HG03521 (cell line): ENCODE measurements at regions not wholly inside any gene's neighbourhood (a gene's known extent, or its start where the extent isn't known, plus 50 kb on each side); places are given as distances from the start of the nearest gene placed in this dataset.
"Not testable (repeated sequence)": the region's sequence is repeated elsewhere in the genome, so short reads cannot be mapped to it uniquely, and the experiment has no call there.

Experiments used
- ATAC-seq: cut with Tn5 transposase; IDR thresholded peaks from one replicate; pipeline ENCODE4 v1.9.1; 2021; ENCODE audit warnings: mild to moderate bottlenecking, moderate library complexity; ENCODE audit not compliant: unreplicated experiment

DNA sequence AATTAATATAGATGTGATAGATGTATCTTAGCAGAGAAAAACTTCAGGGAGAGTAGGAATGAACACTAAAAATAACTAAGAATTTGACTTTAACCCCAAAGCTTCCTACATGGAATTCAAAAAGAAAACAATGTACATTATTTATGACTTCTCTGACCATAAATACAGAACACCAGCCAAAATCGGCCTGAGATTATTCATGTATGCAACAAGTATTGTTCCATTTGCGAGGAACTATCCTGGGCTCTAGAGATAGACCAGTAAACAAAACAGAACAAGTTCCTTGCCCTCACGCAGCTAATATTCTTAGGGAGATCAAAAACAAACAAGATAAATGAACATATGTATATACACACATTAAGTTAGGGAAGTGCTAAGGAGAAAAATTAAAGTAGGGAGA lies 432.3 kb upstream of the SOX5 start:
- ATAC-seq: no peak

DNA sequence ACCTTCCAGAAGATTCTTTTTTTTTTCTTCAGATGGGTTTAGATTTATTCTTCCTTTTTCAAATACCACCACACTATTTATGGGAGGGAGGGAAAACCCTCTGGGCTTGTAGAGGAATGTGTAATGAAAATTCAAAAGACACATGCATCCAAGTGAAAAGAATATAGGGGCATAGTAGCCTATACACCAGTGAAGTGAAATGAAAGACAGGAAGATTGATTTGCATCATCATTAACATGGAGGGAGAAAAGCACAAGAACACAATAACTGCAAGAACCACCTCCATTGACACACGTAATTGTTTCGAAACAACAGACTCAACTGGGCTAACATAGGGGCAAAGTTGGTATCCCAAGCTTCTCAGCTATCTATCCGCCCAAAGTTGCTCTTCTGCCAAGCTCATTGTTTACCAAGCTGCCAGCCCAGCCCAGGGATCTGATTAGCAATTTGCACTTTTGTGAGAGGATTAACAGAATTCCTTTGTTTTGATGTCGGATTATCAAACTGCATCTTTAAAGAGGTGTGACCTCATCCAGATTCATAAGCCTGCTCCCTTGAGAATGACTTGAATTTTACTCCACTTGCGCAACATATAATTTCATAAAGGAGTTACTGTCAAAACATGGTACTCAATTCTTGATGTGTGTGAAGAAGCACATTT lies 430.5 kb upstream of the SOX5 start:
- no peak for ATAC-seq

DNA sequence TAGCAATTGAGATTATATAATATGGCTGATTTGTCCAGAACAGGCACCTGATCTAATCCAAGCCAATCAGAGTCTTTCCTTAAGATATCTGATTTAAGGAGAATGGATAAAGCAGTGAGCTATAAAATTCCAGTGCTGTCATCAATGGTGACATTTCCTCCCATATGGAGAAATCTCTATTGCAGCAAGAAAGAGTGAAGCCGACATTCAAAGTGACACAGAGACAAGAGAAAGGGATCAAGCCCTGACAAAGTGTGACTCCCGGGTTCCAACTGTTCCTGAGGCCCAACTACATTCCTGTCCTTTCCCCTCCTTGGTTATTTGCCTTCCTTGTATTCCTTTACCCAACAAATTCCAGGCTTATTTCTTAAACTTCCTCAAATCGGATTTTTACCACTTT lies 430.0 kb upstream of the SOX5 start:
- ATAC-seq: no peak

DNA sequence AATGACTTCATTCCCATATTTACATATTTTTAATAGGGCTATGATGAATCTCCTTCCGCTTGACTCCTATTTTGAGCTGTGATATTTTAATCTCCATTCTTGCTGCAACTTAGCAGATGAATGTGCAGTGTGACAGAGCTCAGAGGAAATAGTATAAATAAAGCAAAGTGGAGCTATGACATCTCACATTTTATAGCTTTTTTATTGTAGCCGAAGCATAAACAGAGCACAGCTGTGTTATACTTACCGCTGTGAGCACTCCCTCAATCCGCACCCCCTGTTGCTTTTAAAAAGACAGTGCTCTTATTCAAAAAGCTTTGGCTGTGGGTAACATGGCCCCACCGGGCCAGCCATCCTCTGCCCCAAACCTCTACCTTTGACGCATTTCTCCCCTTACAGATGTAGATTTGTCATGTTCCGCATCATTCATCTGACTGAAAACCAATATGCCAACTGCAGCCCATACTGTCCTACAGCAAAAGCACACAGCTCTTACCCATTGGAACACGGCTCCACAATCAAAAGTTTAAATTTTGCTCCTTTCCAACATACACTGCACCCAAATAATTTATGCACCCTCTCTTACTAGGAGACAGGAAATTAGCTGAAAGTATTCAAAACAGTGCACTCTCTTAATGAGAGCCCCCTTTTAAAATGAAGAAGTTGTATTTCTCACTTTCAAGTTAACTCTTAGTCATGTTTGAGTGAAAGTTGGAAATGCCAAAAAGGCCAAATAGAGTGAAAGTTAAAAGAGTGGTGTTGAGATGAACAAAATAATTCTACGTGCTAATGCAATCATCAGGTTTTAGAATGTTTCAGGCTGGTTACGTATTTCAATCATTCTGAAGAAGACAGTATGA lies 429.3 kb upstream of the SOX5 start:
- peak; percentile 82 for ATAC-seq

DNA sequence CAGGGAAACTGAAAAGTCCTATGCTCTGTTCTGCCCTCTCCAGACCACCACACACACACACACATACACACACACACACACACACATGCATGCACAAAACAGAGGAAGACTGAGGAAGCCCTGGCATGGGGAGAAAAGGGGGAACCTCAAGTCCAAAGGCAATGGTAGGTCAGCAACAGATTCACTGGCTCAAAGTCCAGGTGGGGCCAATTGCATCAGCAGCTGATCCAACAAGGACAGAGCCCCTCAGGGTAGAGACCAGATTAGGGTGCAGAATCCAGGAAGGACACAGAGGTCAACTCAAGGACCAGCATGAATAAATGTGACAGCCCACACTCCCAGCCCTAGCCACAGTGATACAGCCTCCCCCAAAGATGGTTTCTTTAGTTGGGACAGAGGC lies 425.0 kb upstream of the SOX5 start:
- no peak for ATAC-seq

DNA sequence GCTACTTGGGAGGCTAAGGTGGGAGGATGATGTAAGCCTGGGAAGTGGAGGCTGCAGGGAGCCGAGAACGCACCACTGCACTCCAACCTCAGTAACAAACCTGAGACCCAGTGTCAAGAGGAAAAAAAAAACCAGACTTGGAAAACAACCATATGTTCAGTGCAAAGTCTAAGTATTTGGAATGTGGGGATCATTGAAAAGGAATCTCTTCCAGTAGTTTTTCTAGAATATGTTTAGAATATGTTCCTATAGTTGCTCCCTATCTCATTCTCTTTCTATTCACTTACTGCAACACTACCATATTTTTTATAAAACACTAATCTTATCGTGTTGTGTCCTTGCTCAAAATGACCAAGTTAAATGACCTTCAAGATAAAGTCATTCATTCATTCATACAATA lies 423.5 kb upstream of the SOX5 start:
- no peak for ATAC-seq

DNA sequence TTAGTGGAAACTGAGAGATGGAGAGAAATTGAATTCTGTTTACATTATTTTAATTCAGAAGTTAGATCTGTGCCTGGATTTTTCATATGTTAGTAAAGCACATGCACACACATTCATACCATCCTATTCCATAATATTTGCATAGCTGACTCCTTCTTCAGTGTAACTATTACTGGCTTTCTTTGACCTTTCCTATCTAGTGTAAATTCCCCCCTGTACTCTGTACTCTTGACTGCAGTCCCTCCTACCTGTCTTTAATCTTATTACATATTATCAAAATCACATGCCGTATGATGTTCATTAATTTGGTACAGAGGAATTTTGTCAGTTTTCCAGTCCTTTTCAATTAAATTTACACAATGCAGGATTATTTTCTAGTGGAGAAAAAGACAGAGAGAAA lies 417.0 kb upstream of the SOX5 start:
- no peak for ATAC-seq

DNA sequence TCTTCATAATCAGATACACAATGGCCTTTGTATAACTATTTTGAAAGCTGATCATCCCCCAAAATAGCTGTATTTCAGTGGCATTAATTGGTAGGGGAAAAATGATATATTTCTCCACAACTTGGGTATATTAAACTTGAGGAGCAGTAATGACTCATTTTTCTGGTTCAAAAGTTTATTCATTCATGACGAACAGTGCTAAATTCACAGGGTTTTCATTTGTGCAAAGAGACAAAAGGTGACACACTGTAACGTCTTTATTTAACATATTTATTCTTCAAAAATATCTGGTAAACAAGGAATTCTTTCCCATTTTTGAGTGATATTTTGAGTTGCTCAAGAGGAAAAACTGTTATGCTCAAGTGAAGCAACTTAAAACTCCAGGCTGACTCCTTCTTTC lies 415.5 kb upstream of the SOX5 start:
- ATAC-seq: no peak

DNA sequence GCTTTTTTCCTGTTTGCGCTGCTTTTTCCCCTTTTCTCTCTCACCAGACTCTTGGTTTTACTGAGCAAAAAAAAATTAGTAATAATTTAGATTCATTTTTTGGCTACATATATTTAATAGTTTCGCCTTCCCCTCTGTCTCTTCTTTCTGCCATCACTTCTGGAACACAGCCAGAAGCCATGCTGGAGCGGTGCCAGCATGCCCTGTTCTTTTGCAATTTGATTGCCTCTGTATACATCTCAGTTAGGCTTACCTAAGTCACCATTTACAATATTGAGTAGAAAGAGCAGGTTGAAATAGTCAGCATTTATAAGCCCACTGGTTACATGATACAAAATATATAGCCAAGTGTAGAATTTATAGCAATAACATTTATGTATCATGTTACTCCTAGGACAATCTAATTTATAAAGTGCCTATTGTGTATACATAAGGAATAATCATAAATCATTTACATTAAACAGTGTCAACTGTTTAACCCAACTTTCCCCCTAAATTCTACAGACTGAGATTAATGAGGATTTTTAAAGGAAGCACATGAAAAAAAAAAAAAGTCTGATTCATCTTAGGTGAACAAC lies 413.8 kb upstream of the SOX5 start:
- ATAC-seq: no peak

DNA sequence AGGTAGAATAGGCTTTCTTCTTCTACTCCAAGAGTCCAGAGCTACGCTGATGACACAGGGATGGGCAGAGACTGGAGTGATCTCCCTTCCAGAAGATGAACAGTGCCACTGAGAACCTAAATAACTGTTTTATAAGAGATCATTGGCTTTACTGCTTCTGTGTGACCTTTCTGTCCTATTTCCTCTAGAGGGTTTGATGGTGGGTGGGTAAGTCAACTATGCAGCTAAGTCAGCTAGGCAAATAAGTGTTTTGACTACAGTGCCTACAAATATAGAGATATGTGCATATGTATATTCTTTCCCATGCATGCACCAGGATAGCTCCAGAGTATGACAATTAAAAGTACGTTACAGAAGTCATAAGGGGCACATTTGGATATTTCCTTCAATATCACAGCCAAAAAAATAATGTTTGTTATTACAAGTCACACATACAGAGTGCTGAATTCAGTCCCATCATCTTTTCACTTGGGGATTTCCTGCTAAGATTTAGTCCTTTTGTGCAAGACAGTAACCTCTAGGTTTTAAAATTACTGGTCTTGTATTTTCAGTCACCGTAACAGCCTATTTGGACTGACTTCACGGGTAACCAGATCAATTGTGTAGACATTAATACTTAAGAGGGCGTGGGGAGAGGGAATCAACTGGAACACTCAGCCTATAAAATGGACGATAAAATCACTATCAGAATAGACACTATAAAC lies 412.6 kb upstream of the SOX5 start:
- no peak for ATAC-seq

DNA sequence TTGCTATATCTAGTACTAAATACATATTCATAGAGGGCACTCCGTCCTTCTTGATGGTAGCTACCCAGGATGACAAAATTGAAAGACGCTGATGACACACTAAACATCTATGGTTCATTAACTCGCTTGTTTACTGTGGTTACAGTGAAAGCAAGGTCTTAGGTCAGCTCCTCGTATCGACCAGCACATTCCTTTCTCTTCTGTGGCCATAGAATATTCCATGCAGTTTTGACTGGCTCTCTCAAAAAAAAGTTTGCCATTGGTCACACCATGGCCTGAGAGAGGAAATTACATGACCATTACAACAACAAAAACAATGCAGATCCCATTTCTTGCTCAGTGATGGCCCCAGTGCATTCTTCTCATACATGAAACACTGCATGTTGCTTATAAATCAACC lies 411.4 kb upstream of the SOX5 start:
- ATAC-seq: peak; percentile 59

DNA sequence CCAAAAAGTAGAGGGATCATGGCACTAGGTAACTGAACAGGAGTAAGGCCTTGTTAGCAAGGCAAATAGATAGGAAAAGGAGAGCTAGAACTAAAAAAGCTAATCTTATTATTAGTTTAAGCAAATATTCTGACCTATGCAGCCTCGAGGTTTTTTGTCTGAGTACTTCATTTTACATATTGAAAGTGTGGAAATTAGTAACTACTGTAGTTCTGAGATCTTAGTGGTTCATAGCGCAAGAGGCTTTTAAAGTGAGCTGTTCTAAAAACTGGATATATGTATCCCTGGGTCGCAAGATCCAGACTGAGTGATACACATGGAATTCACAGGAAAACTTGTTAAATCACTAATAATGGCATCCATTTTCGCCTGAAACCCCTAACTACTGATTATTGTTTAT lies 411.0 kb upstream of the SOX5 start:
- peak; percentile 36 for ATAC-seq

DNA sequence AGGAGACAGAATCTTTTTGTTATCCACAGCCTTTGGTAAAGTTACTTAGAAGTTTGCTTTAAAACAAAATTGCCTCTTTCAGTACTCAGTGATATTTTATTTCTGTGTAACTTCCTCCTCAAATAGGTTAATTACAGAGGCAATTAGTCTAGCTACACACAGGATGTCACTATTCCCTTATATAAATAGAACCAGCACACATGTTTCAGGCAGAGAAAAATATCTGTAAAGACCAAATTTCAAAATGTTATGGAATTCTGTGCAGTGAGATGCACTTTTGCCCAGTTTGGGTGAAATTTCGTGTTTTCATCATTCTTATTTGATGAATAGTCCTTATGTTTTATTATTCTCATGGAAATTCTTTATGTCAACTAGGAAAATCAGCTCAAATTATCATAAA lies 410.6 kb upstream of the SOX5 start:
- ATAC-seq: no peak

DNA sequence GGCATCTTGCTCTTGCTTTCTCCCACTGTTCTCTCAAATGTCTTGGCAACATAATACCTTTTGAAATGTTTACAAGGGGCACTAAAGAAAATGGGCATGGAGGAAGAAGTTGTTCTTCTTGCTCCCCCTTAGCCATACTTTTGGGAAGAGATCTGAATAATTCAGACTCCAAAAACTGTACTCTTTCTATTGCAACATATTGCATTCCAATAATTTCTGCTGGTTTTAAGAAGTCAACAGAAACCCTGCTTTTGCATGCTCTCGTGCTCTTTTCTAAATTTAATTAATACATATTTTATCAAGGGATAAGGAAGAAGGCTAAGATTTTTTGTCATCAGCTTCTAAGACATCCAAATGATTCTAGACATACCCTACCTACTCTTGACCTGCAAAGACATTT lies 409.9 kb upstream of the SOX5 start:
- ATAC-seq: no peak

DNA sequence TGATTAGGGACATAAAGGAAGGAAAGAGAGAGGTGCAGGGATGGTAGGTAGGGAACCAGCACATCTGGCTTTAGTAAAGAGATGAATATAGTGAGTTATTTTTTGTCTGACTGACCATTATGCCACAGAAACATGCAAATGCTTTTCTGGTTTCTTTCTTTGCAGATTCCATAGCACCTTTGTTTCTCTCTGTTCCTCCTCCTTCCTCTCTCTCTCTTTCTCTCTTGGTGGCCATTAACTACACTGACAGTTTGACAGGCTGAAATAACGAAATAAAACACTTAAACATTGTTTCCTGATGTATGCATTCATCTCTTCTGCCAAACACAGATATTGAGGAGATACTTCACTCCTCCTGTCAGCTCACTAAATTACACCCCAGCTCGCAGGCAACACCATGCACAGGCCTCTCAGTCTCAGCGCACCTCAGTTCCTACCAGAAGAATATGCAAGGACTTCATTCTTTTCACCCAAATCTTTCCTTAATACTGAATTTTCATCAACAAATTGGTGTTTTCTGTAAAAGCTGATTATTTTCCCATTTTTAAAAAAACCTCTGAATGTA lies 406.9 kb upstream of the SOX5 start:
- ATAC-seq: peak; percentile 73

DNA sequence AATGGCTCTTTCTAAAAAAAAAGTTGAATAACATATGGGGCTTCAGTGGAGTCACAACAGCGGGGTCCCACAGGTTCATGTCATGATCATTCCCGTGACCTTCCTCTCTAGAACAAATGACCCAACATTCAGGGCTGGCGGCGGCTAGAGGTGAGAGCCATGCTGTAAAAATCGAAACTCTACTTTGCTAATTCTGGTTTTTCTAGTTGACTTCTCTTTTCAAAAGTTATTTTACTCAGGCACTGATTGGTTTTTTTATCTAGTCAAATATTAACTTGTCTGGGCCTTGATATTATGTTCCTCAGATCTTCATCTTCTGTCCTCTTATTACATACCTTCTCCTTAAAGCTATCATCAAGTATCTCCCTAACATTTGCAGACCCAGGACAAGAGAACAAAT lies 402.9 kb upstream of the SOX5 start:
- ATAC-seq: no peak

DNA sequence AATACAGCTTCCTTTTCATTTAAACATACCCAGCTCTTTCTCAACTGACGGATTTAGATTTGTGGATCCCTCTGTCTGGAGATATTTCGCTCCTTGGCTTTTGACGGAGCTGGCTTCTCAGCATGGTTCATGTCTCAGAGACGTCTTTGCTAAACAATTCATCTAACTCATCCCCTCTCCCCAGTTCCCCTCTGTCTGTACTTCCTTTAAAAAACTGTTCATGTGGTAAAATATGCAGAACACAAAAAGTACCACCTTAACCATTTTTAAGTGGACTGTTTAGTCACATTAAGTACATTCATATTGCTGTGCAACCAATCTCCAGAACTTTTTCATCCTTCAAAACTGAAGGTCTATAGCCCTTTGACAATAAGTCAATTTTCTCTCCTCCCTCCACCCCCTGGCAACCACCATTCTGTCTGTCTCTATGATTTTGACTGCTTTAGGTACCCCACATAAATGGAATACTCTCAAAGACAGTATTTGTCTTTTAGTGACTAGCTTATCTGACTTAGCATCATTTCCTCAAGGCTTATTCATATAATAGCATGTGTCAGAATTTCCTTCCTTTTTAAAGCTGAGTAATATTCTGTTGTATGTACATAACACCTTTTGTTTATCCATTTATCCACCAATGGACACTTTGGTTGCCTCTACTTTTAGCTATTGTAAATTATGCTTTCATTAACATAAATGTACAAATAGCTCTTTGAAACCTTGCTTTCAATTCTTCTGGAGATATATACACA lies 399.8 kb upstream of the SOX5 start:
- ATAC-seq: no peak

DNA sequence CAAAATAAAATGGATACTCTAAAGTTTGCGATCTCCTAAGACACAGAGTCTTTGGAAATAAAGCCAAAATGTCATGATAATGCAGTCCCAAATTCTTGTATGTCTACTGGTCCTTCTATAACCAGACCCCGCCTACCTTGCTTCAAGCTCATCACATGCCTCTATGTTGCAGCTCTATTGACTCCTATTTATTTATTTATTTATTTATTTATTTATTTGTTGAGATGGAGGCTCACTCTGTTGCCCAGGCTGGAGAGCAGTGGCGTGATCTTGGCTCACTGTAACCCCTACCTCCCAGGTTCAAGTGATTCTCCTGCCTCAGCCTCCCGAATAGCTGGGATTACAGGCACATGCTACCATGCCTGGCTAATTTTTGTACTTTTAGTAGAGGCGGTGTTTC lies 398.7 kb upstream of the SOX5 start:
- ATAC-seq: not testable (repeated sequence)

DNA sequence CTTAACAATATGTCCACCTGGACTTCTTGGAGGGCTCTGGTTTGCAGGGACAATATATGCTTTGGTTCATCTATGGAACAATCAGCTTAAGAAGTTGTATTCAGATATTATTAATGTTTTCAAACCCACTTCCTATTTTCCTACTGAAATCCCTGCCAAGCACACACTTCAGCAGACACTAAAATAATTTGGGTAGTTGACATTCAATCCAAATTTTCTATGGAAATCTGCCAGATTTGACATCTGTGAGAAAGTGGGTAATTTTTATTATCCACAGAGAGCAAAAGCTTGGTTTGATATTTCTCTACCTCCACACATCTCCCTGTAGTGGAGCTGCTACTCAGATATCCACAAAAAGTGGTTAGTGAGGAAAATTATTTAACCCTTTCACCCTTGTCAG lies 378.8 kb upstream of the SOX5 start:
- no peak for ATAC-seq

DNA sequence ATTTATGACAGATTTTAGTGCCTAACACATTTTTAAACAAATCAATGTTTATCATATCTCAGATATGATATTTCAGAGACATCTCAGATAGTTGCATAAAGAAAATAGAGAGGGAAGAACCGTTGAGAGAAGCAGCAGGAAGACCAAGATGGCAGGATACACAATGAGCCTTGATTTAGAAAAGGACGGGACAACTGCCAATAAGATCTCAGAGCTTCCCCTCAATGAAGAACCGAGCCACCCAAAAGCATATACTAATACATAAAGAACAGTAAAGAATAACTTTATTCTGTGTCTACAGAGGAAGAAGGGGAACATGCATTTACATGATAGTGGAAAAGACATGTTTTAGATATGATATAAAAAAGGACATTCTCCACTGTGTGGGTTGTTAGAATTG lies 375.9 kb upstream of the SOX5 start:
- ATAC-seq: no peak
